Kidney (tissue), 13 donors: ENCODE measurements at regions not wholly inside any gene's neighbourhood (a gene's known extent, or its start where the extent isn't known, plus 50 kb on each side); places are given as distances from the start of the nearest gene placed in this dataset.
A peak's percentile ranks its signal among the peaks of the same experiment; 100 is the strongest.

Source experiments
- DNase-seq, 5 donors: peaks; one replicate each; pipeline ENCODE4 v3.0.0-alpha.2; 2013 to 2020
- FAIRE-seq: peaks from 2 replicates; lab custom pipeline; 2012; peaks lifted over from hg19 to GRCh38; lab: Jason Lieb, UNC
- H3K27ac ChIP-seq, 2 donors: one replicate each; pipeline ENCODE4 v1.7.0; 2013; ENCODE audit warnings: low read depth in 2 of 2, low read length in 2 of 2, inconsistent platforms in 1 of 2
- H3K27me3 ChIP-seq: one replicate; pipeline ENCODE4 v1.7.1; 2013; ENCODE audit warnings: low read length, inconsistent platforms; ENCODE audit not compliant: control insufficient read depth, insufficient read depth
- H3K36me3 ChIP-seq, 3 donors: one replicate each; pipeline versions ENCODE4 v1.7.0 to v1.7.1; 2013; ENCODE audit warnings: low read length in 3 of 3, control low read depth in 1 of 3, inconsistent platforms in 1 of 3; ENCODE audit not compliant: insufficient read depth in 3 of 3, control insufficient read depth in 2 of 3
- H3K4me1 ChIP-seq, 3 donors: one replicate each; pipeline versions ENCODE4 v1.7.0 to v1.7.1; 2013; ENCODE audit warnings: low read length in 3 of 3, inconsistent platforms in 1 of 3, low read depth in 1 of 3; ENCODE audit not compliant: control insufficient read depth in 2 of 3, insufficient read depth in 2 of 3
- H3K4me3 ChIP-seq, 3 donors: one replicate each; pipeline versions ENCODE4 v1.7.0 to v1.8.1; 2013; ENCODE audit warnings: low read length in 3 of 3, control low read depth in 1 of 3, inconsistent platforms in 1 of 3
- H3K9ac ChIP-seq, 3 donors: one replicate each; pipeline versions ENCODE4 v1.7.0 to v1.7.1; 2013; ENCODE audit warnings: low read length in 3 of 3, control low read depth in 1 of 3, inconsistent platforms in 1 of 3
- H3K9me3 ChIP-seq, 3 donors: one replicate each; pipeline versions ENCODE4 v1.7.0 to v1.7.1; 2013; ENCODE audit warnings: low read length in 3 of 3, control low read depth in 1 of 3, inconsistent platforms in 1 of 3; ENCODE audit not compliant: control insufficient read depth in 2 of 3, insufficient read depth in 1 of 3
- intact Hi-C: fragments of 100-400 bp; cut with DNase I; formaldehyde crosslinking; loops from one replicate; pipeline ENCODE4 v1.11.1; 2022
- TF ChIP-seq, protein P1 (sequence below): IDR thresholded peaks from 3 replicates; pipeline ENCODE4 v1.5.1; 2012; ENCODE audit warnings: mild to moderate bottlenecking, moderate library complexity, borderline replicate concordance; ENCODE audit not compliant: insufficient read depth; ENCODE audit errors: extremely low read depth
- donor health status: control.
- donor health status: control.
- donor health status: control.
- donor health status: control.
- donor health status: control.
- donor health status: DM: yes; HTN: yes; CAD: no.
- donor health status: Normal renal cell carcinoma (clear cell type).

DNA sequence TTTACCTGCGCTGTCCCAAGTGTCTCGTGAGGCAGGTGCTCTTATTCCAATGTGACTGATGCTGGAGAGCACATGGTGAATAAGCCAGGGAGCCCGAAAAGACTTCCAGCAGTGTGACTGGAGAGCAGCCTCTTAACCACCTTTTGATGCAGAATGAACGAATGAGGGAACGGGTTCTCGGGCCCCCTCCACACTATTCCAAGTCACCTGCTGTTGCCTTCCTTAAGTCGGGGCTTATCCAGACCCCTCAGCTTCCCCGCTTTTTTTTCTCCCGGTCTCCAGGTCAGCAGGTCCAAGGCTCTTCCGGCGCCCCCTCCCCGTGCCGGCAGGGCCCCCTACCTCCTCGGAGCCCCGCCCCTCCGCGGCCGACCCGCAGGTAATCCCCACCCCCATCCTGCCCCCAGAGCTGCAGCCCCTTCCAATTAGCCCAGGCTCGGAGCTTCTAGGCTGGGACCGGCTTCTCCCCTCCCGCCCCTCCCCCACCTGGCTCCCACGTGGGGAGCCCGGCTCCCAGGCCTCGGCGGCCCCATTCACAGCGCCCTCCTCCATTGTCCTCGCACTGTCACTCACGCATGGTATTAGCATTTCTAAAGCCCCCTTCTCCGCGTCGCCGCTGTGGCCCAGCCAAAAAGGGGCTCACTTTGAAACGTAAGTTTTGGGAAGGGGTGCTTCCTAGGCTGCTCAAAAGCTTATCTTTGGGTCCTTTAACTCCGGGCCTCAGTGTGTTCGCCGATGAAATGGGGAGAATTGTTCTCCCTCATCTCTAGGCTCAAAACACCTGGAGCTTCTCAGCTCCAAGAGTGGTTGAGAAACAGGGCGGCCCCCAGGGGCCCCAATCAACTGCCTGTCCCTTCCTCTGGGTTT is 56.2 kb upstream of the PJA1 start:
- no peak overlapping the region for H3K4me3 ChIP-seq
- no peaks in the 10 kb centered on the region for H3K4me1 ChIP-seq
- TF ChIP-seq, protein P1, sequence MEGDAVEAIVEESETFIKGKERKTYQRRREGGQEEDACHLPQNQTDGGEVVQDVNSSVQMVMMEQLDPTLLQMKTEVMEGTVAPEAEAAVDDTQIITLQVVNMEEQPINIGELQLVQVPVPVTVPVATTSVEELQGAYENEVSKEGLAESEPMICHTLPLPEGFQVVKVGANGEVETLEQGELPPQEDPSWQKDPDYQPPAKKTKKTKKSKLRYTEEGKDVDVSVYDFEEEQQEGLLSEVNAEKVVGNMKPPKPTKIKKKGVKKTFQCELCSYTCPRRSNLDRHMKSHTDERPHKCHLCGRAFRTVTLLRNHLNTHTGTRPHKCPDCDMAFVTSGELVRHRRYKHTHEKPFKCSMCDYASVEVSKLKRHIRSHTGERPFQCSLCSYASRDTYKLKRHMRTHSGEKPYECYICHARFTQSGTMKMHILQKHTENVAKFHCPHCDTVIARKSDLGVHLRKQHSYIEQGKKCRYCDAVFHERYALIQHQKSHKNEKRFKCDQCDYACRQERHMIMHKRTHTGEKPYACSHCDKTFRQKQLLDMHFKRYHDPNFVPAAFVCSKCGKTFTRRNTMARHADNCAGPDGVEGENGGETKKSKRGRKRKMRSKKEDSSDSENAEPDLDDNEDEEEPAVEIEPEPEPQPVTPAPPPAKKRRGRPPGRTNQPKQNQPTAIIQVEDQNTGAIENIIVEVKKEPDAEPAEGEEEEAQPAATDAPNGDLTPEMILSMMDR = no peak
- H3K9me3 ChIP-seq = no peaks in the 10 kb centered on the region
- H3K27ac ChIP-seq = no peak overlapping the region
- DNase-seq = peak in 1 of 5 donors; percentile 54
- FAIRE-seq = no peak
- intact Hi-C loops = no loop called here
- no peaks in the 10 kb centered on the region for H3K27me3 ChIP-seq
- no peak overlapping the region for H3K9ac ChIP-seq
- no peaks in the 10 kb centered on the region for H3K36me3 ChIP-seq

DNA sequence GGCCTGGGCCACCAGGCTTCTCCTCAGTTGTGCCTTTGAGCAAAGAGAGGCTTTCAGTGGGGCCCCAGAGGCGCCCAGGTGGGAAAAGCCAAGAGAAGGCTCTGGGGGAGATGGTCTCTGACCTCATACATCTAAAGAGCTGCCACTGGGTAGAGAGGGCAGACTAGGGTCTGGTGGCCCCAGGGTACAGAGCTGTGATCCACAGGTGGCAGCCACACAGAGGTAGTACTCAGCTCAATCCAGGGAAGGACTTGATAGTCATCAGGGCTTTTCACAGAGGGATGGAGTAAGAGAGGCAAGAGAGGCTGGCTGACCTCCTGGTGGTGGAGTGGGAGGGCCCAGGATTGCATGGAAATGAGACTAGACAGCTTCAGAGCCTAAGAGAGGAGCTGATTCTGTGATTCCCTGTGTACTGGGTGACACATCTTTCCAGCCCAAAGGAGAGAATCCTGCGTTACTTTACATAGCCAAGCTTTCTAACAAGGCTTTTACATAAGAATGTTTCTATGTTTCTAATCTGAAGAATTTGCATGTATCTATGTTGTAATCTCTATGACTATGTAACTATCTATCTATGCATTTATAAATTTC is 53.2 kb upstream of the PJA1 start:
- H3K9me3 ChIP-seq = no peaks in the 10 kb centered on the region
- no peak overlapping the region for H3K4me3 ChIP-seq
- H3K36me3 ChIP-seq = no peaks in the 10 kb centered on the region
- intact Hi-C loops = loop anchor here (10.0 kb wide), 1 partner anchor 394 kb away; the partner anchor contains the start of gene EFNB1
- H3K4me1 ChIP-seq = no peaks in the 10 kb centered on the region
- TF ChIP-seq, protein P1 = no peak
- FAIRE-seq (no peak), DNase-seq (no peak)
- H3K27me3 ChIP-seq = peaks cover 1% of the 10 kb centered on the region
- no peak overlapping the region for H3K9ac ChIP-seq
- no peak overlapping the region for H3K27ac ChIP-seq

GRCh38 chrX:69216911-69217310 is 51.7 kb upstream of the PJA1 start:
- Histone ChIP-seq H3K4me3 (no peak overlapping the region), H3K27ac (no peak overlapping the region), H3K4me1 (no peaks in the 10 kb centered on the region), H3K9ac (no peak overlapping the region), H3K36me3 (no peaks in the 10 kb centered on the region), H3K27me3 (peaks cover 4% of the 10 kb centered on the region), H3K9me3 (no peaks in the 10 kb centered on the region)
- FAIRE-seq = no peak
- no peak for DNase-seq
- intact Hi-C loops = loop anchor here (10.0 kb wide), 1 partner anchor 392 kb away; the partner anchor contains the start of gene EFNB1
- TF ChIP-seq, protein P1 = no peak
